Prostate gland (tissue), 2 donors: ENCODE measurements at regions not wholly inside any gene's neighbourhood (a gene's known extent, or its start where the extent isn't known, plus 50 kb on each side); places are given as distances from the start of the nearest gene placed in this dataset.
A peak's percentile ranks its signal among the peaks of the same experiment; 100 is the strongest.
"Not testable (repeated sequence)": the region's sequence is repeated elsewhere in the genome, so short reads cannot be mapped to it uniquely, and the experiment has no call there.

Experiments
- DNase-seq: peaks from one replicate; pipeline ENCODE4 v3.0.0-alpha.2; 2019; ENCODE audit warnings: low spot score
- H3K27ac ChIP-seq, 2 donors: fragments of 200-600 bp; sonication (generic); 2 replicates each; pipeline ENCODE4 v1.5.1; 2017 to 2019
- H3K27me3 ChIP-seq: fragments of 200-600 bp; sonication (generic); replicated peaks from 2 replicates; pipeline ENCODE4 v1.5.1; 2019; ENCODE audit not compliant: insufficient read depth
- H3K36me3 ChIP-seq, 2 donors: fragments of 200-600 bp; sonication (generic); 1 replicate in 1 of 2; 2 replicates in 1 of 2; pipeline versions ENCODE4 v1.5.1 to v1.8.1; 2017 to 2019
- H3K4me1 ChIP-seq: fragments of 200-600 bp; sonication (generic); replicated peaks from 2 replicates; pipeline ENCODE4 v1.5.1; 2019
- H3K4me3 ChIP-seq, 2 donors: fragments of 200-600 bp; sonication (generic); 2 replicates each; pipeline ENCODE4 v1.5.1; 2017 to 2019
- H3K9me3 ChIP-seq: fragments of 200-600 bp; sonication (generic); 2 replicates; pipeline ENCODE4 v1.5.1; 2017
- POLR2A ChIP-seq: fragments of 450-650 bp; IDR thresholded peaks from one replicate; pipeline ENCODE4 v1.6.1; 2016; ENCODE audit warnings: antibody characterized with exemption, mild to moderate bottlenecking
- POLR2AphosphoS5 ChIP-seq: sonication (generic); formaldehyde crosslinking; IDR thresholded peaks from one replicate; pipeline ENCODE4 v1.6.1; 2017; ENCODE audit warnings: antibody characterized with exemption
- WGBS: methylation state at CpG from one replicate; pipeline ENCODE4 v1.1.5; 2018; 5-methylcytosine and 5-hydroxymethylcytosine counted together
- intact Hi-C: fragments of 100-400 bp; cut with DNase I; formaldehyde crosslinking; loops from one replicate; pipeline ENCODE4 v1.14.2; 2022
- TF ChIP-seq, protein P1 (sequence below), 4 experiments: fragments of 200-600 bp in 2 of 4; fragments of 450-650 bp in 2 of 4; sonication (generic) in 2 of 4; IDR thresholded peaks; 1 replicate in 3 of 4; 2 replicates in 1 of 4; pipeline ENCODE4 v1.5.1; 2016 to 2019; ENCODE audit warnings: antibody characterized with exemption in 4 of 4, mild to moderate bottlenecking in 2 of 4, moderate library complexity in 2 of 4

DNA sequence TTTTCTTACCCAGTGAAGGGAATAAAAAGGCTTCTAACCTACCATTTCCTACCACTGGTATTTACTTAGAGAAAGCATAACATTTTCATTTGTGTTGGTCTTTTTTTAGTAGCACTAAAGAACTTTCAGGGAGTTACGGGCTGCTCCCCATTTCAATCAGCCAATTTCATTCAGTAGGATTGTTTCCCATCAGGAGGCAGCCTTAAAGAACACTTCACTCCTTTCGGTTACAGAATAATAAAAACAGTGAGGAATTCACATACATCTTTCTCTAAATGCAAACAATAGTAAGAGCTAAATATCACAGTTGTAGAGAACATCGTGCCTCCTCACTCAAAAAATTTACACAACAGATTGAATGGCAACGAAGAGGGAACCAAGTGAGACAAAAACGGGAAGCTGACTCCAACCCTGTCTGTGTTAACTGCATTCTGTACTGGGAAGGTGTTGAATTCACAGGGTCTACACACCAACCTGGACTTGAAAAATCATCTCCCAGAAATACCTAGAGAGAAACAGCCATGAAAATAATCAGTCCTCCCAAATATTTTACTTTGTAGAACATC is 55.5 kb upstream of the ABLIM1 start:
- Histone ChIP-seq H3K36me3 (no peaks in the 10 kb centered on the region), H3K27ac (no peak overlapping the region), H3K27me3 (no peaks in the 10 kb centered on the region), H3K9me3 (no peaks in the 10 kb centered on the region), H3K4me1 (no peaks in the 10 kb centered on the region), H3K4me3 (no peak overlapping the region)
- WGBS = 86% methylated on average over 5 of the region's 5 CpGs
- TF ChIP-seq POLR2A (no peak), POLR2AphosphoS5 (no peak)
- TF ChIP-seq, protein P1, sequence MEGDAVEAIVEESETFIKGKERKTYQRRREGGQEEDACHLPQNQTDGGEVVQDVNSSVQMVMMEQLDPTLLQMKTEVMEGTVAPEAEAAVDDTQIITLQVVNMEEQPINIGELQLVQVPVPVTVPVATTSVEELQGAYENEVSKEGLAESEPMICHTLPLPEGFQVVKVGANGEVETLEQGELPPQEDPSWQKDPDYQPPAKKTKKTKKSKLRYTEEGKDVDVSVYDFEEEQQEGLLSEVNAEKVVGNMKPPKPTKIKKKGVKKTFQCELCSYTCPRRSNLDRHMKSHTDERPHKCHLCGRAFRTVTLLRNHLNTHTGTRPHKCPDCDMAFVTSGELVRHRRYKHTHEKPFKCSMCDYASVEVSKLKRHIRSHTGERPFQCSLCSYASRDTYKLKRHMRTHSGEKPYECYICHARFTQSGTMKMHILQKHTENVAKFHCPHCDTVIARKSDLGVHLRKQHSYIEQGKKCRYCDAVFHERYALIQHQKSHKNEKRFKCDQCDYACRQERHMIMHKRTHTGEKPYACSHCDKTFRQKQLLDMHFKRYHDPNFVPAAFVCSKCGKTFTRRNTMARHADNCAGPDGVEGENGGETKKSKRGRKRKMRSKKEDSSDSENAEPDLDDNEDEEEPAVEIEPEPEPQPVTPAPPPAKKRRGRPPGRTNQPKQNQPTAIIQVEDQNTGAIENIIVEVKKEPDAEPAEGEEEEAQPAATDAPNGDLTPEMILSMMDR (IDR thresholded peaks at IDR 0.05) = no peak
- intact Hi-C loops = no loop called here
- no peak for DNase-seq

DNA sequence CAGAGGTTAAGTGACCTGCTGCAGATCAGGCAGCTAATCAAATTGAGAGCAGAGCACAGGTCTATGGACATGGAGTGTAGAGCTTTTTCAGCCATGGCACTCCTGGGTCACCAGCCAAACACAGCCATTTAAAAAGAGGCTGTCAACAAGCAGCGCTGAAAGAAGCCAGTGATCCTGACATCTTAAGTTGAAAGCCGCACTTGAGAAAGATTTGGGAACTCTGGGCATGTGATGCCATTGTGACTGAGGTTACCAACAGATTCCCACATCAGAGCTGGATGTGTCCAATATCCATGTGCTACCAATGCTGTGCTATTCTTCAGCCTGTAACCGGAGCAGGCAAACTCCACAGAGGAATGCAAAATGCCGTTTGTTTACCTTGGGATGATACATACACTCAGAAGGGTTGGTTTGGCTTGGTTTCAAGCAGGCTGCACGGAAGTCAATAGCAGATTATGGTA is 56.2 kb upstream of the ABLIM1 start:
- Histone ChIP-seq H3K4me1 (no peaks in the 10 kb centered on the region), H3K4me3 (no peak overlapping the region), H3K36me3 (no peaks in the 10 kb centered on the region), H3K9me3 (no peaks in the 10 kb centered on the region), H3K27me3 (no peaks in the 10 kb centered on the region), H3K27ac (no peak overlapping the region)
- WGBS = 42% methylated on average over 5 of the region's 5 CpGs
- TF ChIP-seq POLR2A (no peak), POLR2AphosphoS5 (no peak)
- TF ChIP-seq, protein P1 (IDR thresholded peaks at IDR 0.05) = no peak
- peak; percentile 19 for DNase-seq
- intact Hi-C loops = no loop called here

DNA sequence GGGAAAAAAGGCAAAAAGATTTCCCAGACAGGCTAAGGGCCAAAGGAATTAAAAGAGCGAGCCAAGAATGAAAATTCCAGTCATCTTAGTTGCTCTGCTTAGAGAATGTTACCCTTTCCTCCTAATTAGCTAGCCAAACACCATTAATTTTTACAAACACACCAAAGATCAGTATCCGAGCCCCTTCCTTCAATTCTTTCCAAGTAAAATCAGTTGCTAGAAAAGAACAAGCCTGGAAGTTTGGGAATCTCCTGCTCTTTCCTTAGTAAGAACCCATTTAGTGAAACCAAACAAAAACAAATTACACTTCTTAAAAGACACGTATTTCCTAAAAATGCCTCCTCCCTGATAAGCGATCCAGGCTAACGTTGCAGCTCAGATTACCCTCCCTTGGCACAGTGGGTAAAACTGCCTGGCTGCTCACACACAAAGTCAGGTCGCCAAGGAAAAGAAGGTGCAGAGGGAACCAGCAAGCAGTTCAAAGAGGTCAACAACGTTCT is 57.1 kb upstream of the ABLIM1 start:
- no peaks in the 10 kb centered on the region for H3K4me1 ChIP-seq
- no peak for DNase-seq
- no peak overlapping the region for H3K27ac ChIP-seq
- no peak for TF ChIP-seq POLR2A
- no peak for TF ChIP-seq POLR2AphosphoS5
- TF ChIP-seq, protein P1 (IDR thresholded peaks at IDR 0.05) = no peak
- 20% methylated on average over 7 of the region's 7 CpGs for WGBS
- H3K27me3 ChIP-seq = no peaks in the 10 kb centered on the region
- intact Hi-C loops = no loop called here
- H3K4me3 ChIP-seq = no peak overlapping the region
- no peaks in the 10 kb centered on the region for H3K9me3 ChIP-seq
- no peaks in the 10 kb centered on the region for H3K36me3 ChIP-seq

DNA sequence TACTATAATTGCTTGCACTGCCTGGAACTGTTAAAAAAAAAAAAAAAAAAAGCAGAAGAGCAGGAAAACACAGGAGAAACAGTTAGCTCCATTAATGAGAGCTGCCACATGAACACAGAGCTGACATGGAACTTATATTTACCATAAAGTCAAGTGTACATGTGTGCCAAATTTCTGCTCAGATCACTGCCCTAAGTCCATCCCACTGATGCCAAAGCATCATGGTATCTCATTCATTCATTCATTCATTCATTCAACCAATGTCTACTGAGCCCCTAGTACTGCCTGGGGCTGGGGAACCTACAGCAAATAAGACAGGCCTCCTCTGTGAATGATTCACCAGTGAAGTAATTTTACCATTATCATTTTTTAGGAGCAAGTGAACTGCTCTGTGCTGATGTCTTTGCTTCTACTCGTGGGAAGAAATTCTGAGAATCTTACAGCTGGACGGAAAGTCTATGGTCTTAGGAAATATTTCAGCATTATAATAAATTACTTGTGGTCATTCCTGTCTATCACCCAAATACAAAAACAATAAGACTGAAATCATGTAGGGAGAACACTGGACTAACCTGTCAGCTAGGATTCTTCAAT is 58.8 kb upstream of the ABLIM1 start:
- no peaks in the 10 kb centered on the region for H3K27me3 ChIP-seq
- no peaks in the 10 kb centered on the region for H3K4me1 ChIP-seq
- intact Hi-C loops = no loop called here

DNA sequence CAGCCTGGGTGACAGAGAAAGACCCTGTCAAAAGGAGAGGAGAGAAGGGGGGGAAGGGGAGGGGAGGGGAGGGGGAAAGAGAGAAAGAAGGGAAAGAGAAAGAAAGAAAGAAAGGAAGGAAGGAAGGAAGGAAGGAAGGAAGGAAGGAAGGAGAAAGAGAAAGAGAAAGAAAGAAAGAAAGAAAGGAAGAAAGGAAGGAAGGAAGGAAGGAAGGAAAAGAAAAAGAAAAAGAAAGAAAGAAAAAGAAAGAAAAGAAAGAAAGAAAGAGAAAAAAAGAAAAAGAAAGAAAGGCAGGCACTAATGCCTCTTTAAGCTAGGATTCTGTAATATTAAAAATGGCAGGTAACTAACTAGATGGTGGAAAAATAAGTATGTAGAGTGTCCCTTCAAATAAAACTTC is 59.8 kb upstream of the ABLIM1 start:
- H3K27ac ChIP-seq, H3K36me3 ChIP-seq, DNase-seq, intact Hi-C loops, H3K4me1 ChIP-seq, H3K27me3 ChIP-seq, H3K9me3 ChIP-seq, H3K4me3 ChIP-seq: not testable (repeated sequence)

More for the DNA sequence above, 58.8 kb upstream of the ABLIM1 start:
- no peak overlapping the region for H3K27ac ChIP-seq
- WGBS = 96% methylated on average over 2 of the region's 2 CpGs
- no peaks in the 10 kb centered on the region for H3K36me3 ChIP-seq
- TF ChIP-seq, protein P1 (IDR thresholded peaks at IDR 0.05) = no peak
- TF ChIP-seq POLR2A (no peak), POLR2AphosphoS5 (no peak)
- no peak for DNase-seq
- H3K9me3 ChIP-seq = no peaks in the 10 kb centered on the region
- no peak overlapping the region for H3K4me3 ChIP-seq
